Hepatocyte (in vitro differentiated cells): ENCODE measurements at regions not wholly inside any gene's neighbourhood (a gene's known extent, or its start where the extent isn't known, plus 50 kb on each side); places are given as distances from the start of the nearest gene placed in this dataset.

Source experiments
- DNase-seq: peaks from one replicate; pipeline ENCODE4 v3.0.0-alpha.2; 2016; ENCODE audit warnings: low spot score
- H2AFZ ChIP-seq: fragments of 200-600 bp; sonication (generic); 2 replicates; pipeline ENCODE4 v1.6.0; 2016; ENCODE audit warnings: antibody characterized with exemption, mild to moderate bottlenecking
- H3K27ac ChIP-seq: fragments of 200-600 bp; sonication (generic); 2 replicates; pipeline ENCODE4 v1.5.1; 2016; ENCODE audit warnings: mild to moderate bottlenecking
- H3K27me3 ChIP-seq: fragments of 200-600 bp; sonication (generic); 2 replicates; pipeline ENCODE4 v1.6.1; 2016
- H3K36me3 ChIP-seq: fragments of 200-600 bp; sonication (generic); replicated peaks from 2 replicates; pipeline ENCODE4 v1.5.1; 2016; ENCODE audit warnings: low read depth; ENCODE audit not compliant: insufficient read depth
- H3K4me1 ChIP-seq: fragments of 200-600 bp; sonication (generic); 2 replicates; pipeline ENCODE4 v1.5.1; 2016; ENCODE audit warnings: mild to moderate bottlenecking, moderate library complexity; ENCODE audit not compliant: insufficient read depth
- H3K4me2 ChIP-seq: fragments of 200-600 bp; sonication (generic); 2 replicates; pipeline ENCODE4 v1.6.0; 2016
- H3K4me3 ChIP-seq: fragments of 200-600 bp; sonication (generic); 2 replicates; pipeline ENCODE4 v1.5.1; 2016; ENCODE audit warnings: mild to moderate bottlenecking
- H3K79me2 ChIP-seq: fragments of 200-600 bp; sonication (generic); 2 replicates; pipeline ENCODE4 v1.6.0; 2017; ENCODE audit warnings: mild to moderate bottlenecking
- H3K9me2 ChIP-seq: fragments of 200-600 bp; sonication (generic); replicated peaks from 2 replicates; pipeline ENCODE4 v1.6.0; 2017; ENCODE audit warnings: mild to moderate bottlenecking; ENCODE audit not compliant: insufficient read depth
- H3K9me3 ChIP-seq: fragments of 200-600 bp; sonication (generic); 2 replicates; pipeline ENCODE4 v1.5.1; 2016; ENCODE audit warnings: low read depth, mild to moderate bottlenecking
- H4K20me1 ChIP-seq: fragments of 200-600 bp; sonication (generic); 2 replicates; pipeline ENCODE4 v1.6.0; 2016; ENCODE audit warnings: mild to moderate bottlenecking; ENCODE audit not compliant: insufficient read depth, poor library complexity, severe bottlenecking
- EZH2 ChIP-seq: fragments of 200-600 bp; sonication (generic); IDR thresholded peaks from 2 replicates; pipeline ENCODE4 v1.6.1; 2016; ENCODE audit warnings: antibody characterized with exemption, mild to moderate bottlenecking, borderline replicate concordance
- EZH2phosphoT487 ChIP-seq: fragments of 200-600 bp; sonication (generic); IDR thresholded peaks from one replicate; pipeline ENCODE4 v1.6.1; 2018; ENCODE audit warnings: antibody characterized with exemption, mild to moderate bottlenecking, low read depth, moderate library complexity; ENCODE audit not compliant: unreplicated experiment, severe bottlenecking
- WGBS: methylation state at CpG from one replicate; pipeline ENCODE4 v1.1.6; 2016; ENCODE audit warnings: low lambda C conversion rate; ENCODE audit errors: missing lambda C conversion rate; 5-methylcytosine and 5-hydroxymethylcytosine counted together
- TF ChIP-seq, protein P1 (sequence below): fragments of 200-600 bp; sonication (generic); IDR thresholded peaks from 2 replicates; pipeline ENCODE4 v1.5.1; 2016; ENCODE audit warnings: antibody characterized with exemption, mild to moderate bottlenecking; ENCODE audit not compliant: poor library complexity

DNA sequence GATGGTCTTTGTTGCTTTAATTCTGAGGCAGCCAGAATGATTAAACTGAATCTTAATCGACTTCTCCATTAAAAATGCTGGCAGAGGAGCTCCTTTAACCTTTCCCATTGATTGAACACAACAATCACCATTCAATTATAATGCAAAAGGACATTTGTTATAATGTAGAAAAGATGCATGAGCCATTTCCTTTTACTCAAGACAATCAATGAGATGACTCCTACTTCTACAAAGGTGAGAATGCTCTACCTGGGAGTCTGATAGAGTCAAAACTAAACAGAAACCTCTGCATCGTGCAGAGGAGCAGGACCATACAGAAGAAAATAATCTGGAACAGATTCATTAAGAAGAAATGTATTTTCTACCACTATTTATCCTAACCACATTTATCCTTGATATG lies 253.6 kb upstream of the DACH1 start:
- Histone ChIP-seq H3K4me2 (no peak overlapping the region), H3K4me1 (no peaks in the 10 kb centered on the region), H3K9me2 (no peaks in the 10 kb centered on the region), H3K36me3 (no peaks in the 10 kb centered on the region), H2AFZ (no peak overlapping the region), H4K20me1 (no peaks in the 10 kb centered on the region), H3K4me3 (no peak overlapping the region), H3K27ac (no peak overlapping the region), H3K27me3 (no peaks in the 10 kb centered on the region), H3K79me2 (no peaks in the 10 kb centered on the region), H3K9me3 (no peaks in the 10 kb centered on the region)
- TF ChIP-seq EZH2phosphoT487 (no peak), EZH2 (no peak)
- TF ChIP-seq, protein P1, sequence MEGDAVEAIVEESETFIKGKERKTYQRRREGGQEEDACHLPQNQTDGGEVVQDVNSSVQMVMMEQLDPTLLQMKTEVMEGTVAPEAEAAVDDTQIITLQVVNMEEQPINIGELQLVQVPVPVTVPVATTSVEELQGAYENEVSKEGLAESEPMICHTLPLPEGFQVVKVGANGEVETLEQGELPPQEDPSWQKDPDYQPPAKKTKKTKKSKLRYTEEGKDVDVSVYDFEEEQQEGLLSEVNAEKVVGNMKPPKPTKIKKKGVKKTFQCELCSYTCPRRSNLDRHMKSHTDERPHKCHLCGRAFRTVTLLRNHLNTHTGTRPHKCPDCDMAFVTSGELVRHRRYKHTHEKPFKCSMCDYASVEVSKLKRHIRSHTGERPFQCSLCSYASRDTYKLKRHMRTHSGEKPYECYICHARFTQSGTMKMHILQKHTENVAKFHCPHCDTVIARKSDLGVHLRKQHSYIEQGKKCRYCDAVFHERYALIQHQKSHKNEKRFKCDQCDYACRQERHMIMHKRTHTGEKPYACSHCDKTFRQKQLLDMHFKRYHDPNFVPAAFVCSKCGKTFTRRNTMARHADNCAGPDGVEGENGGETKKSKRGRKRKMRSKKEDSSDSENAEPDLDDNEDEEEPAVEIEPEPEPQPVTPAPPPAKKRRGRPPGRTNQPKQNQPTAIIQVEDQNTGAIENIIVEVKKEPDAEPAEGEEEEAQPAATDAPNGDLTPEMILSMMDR, result no peak
- no peak for DNase-seq
- 74% methylated on average over 2 of the region's 2 CpGs for WGBS

DNA sequence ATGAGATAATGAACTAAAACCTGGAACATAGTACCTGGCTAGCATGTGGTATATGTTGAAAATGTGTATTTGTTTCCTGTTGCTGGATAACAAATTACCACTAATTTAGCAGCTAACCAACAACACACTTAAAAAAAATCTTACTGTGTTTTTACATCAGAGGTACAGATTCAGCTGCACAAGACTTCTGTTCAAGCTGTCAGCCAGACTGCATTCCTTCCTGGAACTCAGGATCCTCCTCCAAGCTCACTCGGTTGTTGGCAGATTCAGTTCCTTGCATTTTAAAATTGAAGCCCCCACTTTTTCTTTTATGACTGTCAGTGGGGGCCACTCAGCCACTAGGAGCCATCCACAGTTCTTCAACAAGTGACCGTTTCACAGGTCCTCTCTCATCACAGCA lies 246.9 kb upstream of the DACH1 start:
- Histone ChIP-seq H4K20me1 (no peaks in the 10 kb centered on the region), H3K9me2 (no peaks in the 10 kb centered on the region), H3K4me2 (no peak overlapping the region), H3K4me3 (no peak overlapping the region), H3K36me3 (no peaks in the 10 kb centered on the region), H3K79me2 (no peaks in the 10 kb centered on the region), H3K27me3 (no peaks in the 10 kb centered on the region), H3K9me3 (no peaks in the 10 kb centered on the region), H3K4me1 (no peaks in the 10 kb centered on the region), H2AFZ (no peak overlapping the region), H3K27ac (no peak overlapping the region)
- WGBS, result 67% methylated on average over 2 of the region's 2 CpGs
- no peak for DNase-seq
- TF ChIP-seq, protein P1, result no peak

DNA sequence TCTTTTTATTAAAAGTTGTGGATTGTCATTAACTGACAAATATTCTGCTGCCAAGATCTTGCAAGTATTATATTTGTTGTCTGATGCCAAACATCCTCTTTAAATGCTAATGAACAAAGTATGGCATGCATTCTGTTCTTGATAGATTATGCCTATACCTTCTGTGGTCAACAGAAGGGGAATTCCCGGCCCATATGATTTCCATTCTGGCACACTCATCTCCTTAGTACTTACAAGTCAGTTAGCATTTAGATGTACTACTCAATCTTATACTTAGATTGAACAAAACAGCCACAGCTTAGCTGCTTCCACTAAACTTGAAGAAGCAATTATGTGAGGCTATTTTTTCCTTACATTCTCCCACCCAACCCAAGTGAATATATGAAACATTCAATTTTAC lies 246.1 kb upstream of the DACH1 start:
- Histone ChIP-seq H3K4me1 (no peaks in the 10 kb centered on the region), H3K36me3 (no peaks in the 10 kb centered on the region), H3K4me2 (no peak overlapping the region), H3K27me3 (no peaks in the 10 kb centered on the region), H4K20me1 (no peaks in the 10 kb centered on the region), H3K9me3 (no peaks in the 10 kb centered on the region), H2AFZ (no peak overlapping the region), H3K79me2 (no peaks in the 10 kb centered on the region), H3K27ac (no peak overlapping the region), H3K9me2 (no peaks in the 10 kb centered on the region), H3K4me3 (no peak overlapping the region)
- TF ChIP-seq, protein P1, result no peak
- no peak for DNase-seq
- WGBS, result 81% methylated on average over 1 of the region's 1 CpG

DNA sequence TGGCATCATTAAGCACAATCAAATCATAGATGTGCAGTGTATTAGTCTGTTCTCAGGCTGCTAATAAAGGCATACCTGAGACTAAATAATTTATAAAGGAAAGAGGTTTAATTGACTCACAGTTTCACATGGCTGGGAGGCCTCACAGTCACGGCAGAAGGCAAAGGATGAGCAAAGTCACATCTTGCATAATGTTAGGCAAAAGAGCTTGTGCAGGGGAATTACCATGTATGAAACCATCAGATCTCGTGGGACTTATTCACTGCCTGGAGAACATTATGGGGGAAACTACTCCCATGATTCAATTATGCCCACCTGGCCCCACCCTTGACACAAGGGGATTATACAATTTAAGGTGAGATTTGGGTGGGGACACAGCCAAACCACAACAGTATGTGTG lies 245.2 kb upstream of the DACH1 start:
- Histone ChIP-seq H3K4me3 (no peak overlapping the region), H3K27ac (no peak overlapping the region), H3K79me2 (no peaks in the 10 kb centered on the region), H3K4me1 (no peaks in the 10 kb centered on the region), H3K27me3 (no peaks in the 10 kb centered on the region), H3K9me2 (no peaks in the 10 kb centered on the region), H3K4me2 (no peak overlapping the region), H3K36me3 (no peaks in the 10 kb centered on the region), H2AFZ (no peak overlapping the region), H3K9me3 (no peaks in the 10 kb centered on the region), H4K20me1 (no peaks in the 10 kb centered on the region)
- 90% methylated on average over 2 of the region's 2 CpGs for WGBS
- DNase-seq, result no peak
- TF ChIP-seq, protein P1, result no peak
- TF ChIP-seq EZH2phosphoT487 (no peak), EZH2 (no peak)
